ENCODE measurements at regions not wholly inside any gene's neighbourhood (a gene's known extent, or its start where the extent isn't known, plus 50 kb on each side); places are given as distances from the start of the nearest gene placed in this dataset.

DNA sequence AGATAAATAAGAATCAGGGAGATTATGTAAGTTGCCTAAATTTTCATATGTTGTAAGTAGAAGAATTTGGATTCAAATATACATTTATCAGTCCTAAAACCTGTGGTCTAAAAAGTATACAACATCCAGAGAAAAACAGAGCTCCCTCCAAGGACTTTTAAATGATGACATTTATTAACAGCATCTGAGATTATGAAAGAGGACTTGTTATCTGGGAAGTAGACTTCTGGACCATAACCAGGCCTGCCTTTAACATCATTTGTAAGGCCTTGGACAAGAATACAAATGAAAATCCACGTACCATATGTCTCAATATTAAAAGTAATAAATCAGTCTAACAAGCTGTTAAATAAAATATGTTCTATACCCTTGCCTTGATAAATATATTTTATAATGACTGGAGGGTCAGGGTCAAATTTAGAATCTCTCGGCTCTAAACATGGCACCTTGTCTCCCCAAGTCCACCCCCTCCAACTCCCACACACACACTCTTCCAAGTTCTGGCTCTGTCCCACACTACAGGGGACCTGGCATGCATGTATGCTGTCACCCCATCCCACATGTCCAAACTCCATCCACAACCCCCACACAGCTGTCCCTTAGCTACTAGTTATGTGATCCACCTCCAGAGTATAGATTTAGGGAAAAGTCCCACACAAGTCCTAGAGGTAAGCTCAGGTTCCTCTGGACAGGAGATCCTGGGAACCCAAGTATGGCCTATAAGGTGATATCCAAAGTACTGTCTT is 382.6 kb downstream of the CDH2 start:
- H3K4me1 Mint-ChIP-seq (ENCODE audit: unreplicated experiment): peaks cover 4% of the 10 kb centered on the region
- no peaks in the 10 kb centered on the region for H3K36me3 Mint-ChIP-seq (ENCODE audit: unreplicated experiment)

DNA sequence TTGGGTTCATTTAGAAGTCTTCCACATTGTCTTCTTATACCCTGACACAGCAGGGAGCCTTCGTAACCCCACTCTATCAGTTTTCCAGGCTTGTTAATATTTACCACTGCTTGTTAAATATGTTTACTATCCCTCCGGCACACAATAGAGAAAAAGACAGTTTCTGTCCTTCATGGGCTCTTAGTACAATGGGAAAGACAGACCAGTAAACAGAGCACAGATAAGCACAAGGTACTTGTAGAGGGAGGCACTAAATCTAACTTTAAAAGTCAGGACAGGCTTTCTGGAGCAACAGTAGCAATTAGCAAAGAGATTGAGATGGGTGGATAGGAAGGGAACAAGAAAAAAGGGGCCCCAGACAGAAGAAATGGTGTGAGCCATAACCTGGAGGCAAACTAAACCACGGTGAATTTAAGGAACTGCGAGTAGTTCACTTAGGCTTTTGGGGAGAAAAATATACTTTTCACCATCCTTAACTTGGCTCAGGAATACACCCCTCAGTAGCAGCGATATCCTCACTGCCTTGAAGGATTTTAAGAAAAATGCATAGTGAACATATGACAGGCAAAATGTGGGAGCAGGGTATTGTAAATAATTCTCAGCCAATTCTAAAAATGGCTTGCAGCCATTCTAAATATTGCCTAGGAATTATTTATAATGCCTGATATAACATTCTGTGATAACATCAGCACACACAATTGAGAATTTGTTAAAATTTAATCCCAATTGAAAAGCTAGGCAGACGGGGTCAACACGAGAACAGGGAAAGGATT is 383.7 kb downstream of the CDH2 start:
- Mint-ChIP-seq H3K4me1 (ENCODE audit: unreplicated experiment) (peaks cover 4% of the 10 kb centered on the region), H3K27me3 (ENCODE audit: unreplicated experiment) (no peaks in the 10 kb centered on the region), H3K36me3 (ENCODE audit: unreplicated experiment) (no peaks in the 10 kb centered on the region), H3K4me3 (ENCODE audit: unreplicated experiment) (no peak overlapping the region), H3K27ac (ENCODE audit: unreplicated experiment) (no peak overlapping the region), H3K9me3 (ENCODE audit: unreplicated experiment) (no peaks in the 10 kb centered on the region)
- TF ChIP-seq CTCF (IDR thresholded peaks at IDR 0.05): no peak
- DNase-seq (ENCODE audit: extremely low spot score, unreplicated experiment): no peak

More for the DNA sequence above, 382.6 kb downstream of the CDH2 start:
- no peak for TF ChIP-seq CTCF (IDR thresholded peaks at IDR 0.05)
- Mint-ChIP-seq H3K4me3 (ENCODE audit: unreplicated experiment) (no peak overlapping the region), H3K27me3 (ENCODE audit: unreplicated experiment) (no peaks in the 10 kb centered on the region), H3K9me3 (ENCODE audit: unreplicated experiment) (no peaks in the 10 kb centered on the region), H3K27ac (ENCODE audit: unreplicated experiment) (no peak overlapping the region)
- no peak for DNase-seq (ENCODE audit: extremely low spot score, unreplicated experiment)

- H3K9me3 Mint-ChIP-seq (ENCODE audit: unreplicated experiment): no peaks in the 10 kb centered on the region
- no peak for DNase-seq (ENCODE audit: extremely low spot score, unreplicated experiment)
- H3K4me1 Mint-ChIP-seq (ENCODE audit: unreplicated experiment): no peaks in the 10 kb centered on the region
- no peaks in the 10 kb centered on the region for H3K27me3 Mint-ChIP-seq (ENCODE audit: unreplicated experiment)
- no peak overlapping the region for H3K27ac Mint-ChIP-seq (ENCODE audit: unreplicated experiment)
- H3K36me3 Mint-ChIP-seq (ENCODE audit: unreplicated experiment): no peaks in the 10 kb centered on the region
- no peak overlapping the region for H3K4me3 Mint-ChIP-seq (ENCODE audit: unreplicated experiment)
- no peak for TF ChIP-seq CTCF (IDR thresholded peaks at IDR 0.05)
Observed at GRCh38 chr18:27789406-27789805, 387.5 kb downstream of the CDH2 start.

GRCh38 chr18:27787547-27787946 is 389.4 kb downstream of the CDH2 start:
- no peaks in the 10 kb centered on the region for H3K27me3 Mint-ChIP-seq (ENCODE audit: unreplicated experiment)
- H3K9me3 Mint-ChIP-seq (ENCODE audit: unreplicated experiment): no peaks in the 10 kb centered on the region
- TF ChIP-seq CTCF (IDR thresholded peaks at IDR 0.05): no peak
- H3K4me3 Mint-ChIP-seq (ENCODE audit: unreplicated experiment): no peak overlapping the region
- H3K4me1 Mint-ChIP-seq (ENCODE audit: unreplicated experiment): no peaks in the 10 kb centered on the region
- no peak for DNase-seq (ENCODE audit: extremely low spot score, unreplicated experiment)
- H3K27ac Mint-ChIP-seq (ENCODE audit: unreplicated experiment): no peak overlapping the region
- H3K36me3 Mint-ChIP-seq (ENCODE audit: unreplicated experiment): no peaks in the 10 kb centered on the region

DNA sequence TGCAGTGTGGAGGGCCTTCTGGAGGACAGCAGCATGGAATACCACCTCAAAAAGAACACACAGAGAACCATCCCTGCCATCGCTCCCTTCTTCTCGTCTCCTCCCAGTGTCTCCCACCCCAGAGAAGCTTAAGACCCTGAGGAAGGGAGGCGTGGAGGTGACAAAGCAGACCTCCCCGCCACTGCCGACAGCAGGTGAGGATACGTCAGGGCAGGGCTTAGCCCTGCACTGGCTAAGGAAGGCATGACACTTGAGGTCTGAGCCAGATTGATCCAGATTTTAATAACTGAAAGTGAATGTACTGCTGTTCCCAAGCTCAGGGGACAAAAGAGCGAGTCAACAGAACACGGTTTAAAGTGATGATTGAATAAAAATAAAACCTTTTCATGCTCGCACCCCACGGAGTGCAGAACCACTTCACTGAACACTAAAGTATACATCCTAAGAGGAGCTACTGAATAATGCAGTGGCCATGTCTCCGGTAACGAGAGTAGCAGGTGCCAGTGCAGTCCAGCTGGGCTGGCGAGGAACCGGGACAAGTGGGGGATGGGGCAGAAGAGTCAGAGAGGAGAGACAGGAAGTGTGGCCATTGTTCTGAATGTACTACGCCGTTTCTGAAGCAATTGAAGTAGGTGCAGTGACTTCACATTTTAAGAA is 391.0 kb downstream of the CDH2 start:
- H3K27me3 Mint-ChIP-seq (ENCODE audit: unreplicated experiment): no peaks in the 10 kb centered on the region
- H3K36me3 Mint-ChIP-seq (ENCODE audit: unreplicated experiment): no peaks in the 10 kb centered on the region
- no peak overlapping the region for H3K4me3 Mint-ChIP-seq (ENCODE audit: unreplicated experiment)
- H3K4me1 Mint-ChIP-seq (ENCODE audit: unreplicated experiment): no peaks in the 10 kb centered on the region
- no peak for DNase-seq (ENCODE audit: extremely low spot score, unreplicated experiment)
- H3K9me3 Mint-ChIP-seq (ENCODE audit: unreplicated experiment): no peaks in the 10 kb centered on the region
- no peak for TF ChIP-seq CTCF (IDR thresholded peaks at IDR 0.05)
- H3K27ac Mint-ChIP-seq (ENCODE audit: unreplicated experiment): no peak overlapping the region

All from osteocyte (in vitro differentiated cells).